Osteoblast (primary cell): ENCODE measurements at regions not wholly inside any gene's neighbourhood (a gene's known extent, or its start where the extent isn't known, plus 50 kb on each side); places are given as distances from the start of the nearest gene placed in this dataset.

Experiments used
- DNase-seq: peaks from one replicate; pipeline ENCODE4 v3.0.0; 2011; ENCODE audit warnings: low spot score, mixed read lengths; ENCODE audit not compliant: insufficient read length; ENCODE audit errors: missing footprints
- H2AFZ ChIP-seq: 2 replicates; pipeline ENCODE4 v1.6.0; 2011; ENCODE audit warnings: mild to moderate bottlenecking, low read length
- H3K27ac ChIP-seq: 2 replicates; pipeline ENCODE4 v1.5.1; 2011; ENCODE audit warnings: mild to moderate bottlenecking, low read depth, low read length, moderate library complexity
- H3K27me3 ChIP-seq: 2 replicates; pipeline ENCODE4 v1.6.0; 2012; ENCODE audit warnings: mild to moderate bottlenecking, control low read depth, inconsistent platforms, low read length, moderate library complexity; ENCODE audit not compliant: insufficient read depth
- H3K36me3 ChIP-seq: 2 replicates; pipeline ENCODE4 v1.5.1; 2011; ENCODE audit warnings: mild to moderate bottlenecking, low read length, control low read depth, moderate library complexity; ENCODE audit not compliant: insufficient read depth
- H3K4me1 ChIP-seq: 2 replicates; pipeline ENCODE4 v1.5.1; 2011; ENCODE audit warnings: mild to moderate bottlenecking, low read length, control low read depth, moderate library complexity; ENCODE audit not compliant: insufficient read depth
- H3K4me2 ChIP-seq: 2 replicates; pipeline ENCODE4 v1.6.0; 2011; ENCODE audit warnings: mild to moderate bottlenecking, low read length; ENCODE audit not compliant: insufficient read depth
- H3K4me3 ChIP-seq: fragments of 200-600 bp; sonication (generic); 3 replicates; pipeline ENCODE4 v1.5.1; 2012; ENCODE audit warnings: mild to moderate bottlenecking, low read length, inconsistent platforms; ENCODE audit not compliant: insufficient read depth
- H3K79me2 ChIP-seq: 2 replicates; pipeline ENCODE4 v1.6.0; 2012; ENCODE audit warnings: mild to moderate bottlenecking, low read length, control low read depth, inconsistent platforms; ENCODE audit not compliant: insufficient read depth
- H3K9me3 ChIP-seq: 2 replicates; pipeline ENCODE4 v1.5.1; 2011; ENCODE audit warnings: low read depth, low read length, control low read depth
- H4K20me1 ChIP-seq: 2 replicates; pipeline ENCODE4 v1.6.0; 2012; ENCODE audit warnings: mild to moderate bottlenecking, low read length, control low read depth; ENCODE audit not compliant: insufficient read depth
- CTCF ChIP-seq: IDR thresholded peaks from 2 replicates; pipeline ENCODE4 v1.5.1; 2011; ENCODE audit warnings: mild to moderate bottlenecking, low read depth, low read length, moderate library complexity; ENCODE audit errors: extremely low read depth

GRCh38 chr18:40751186-40751585 is 1203.8 kb upstream of the PIK3C3 start:
- TF ChIP-seq CTCF, result no peak
- Histone ChIP-seq H3K9me3 (no peaks in the 10 kb centered on the region), H2AFZ (no peak overlapping the region), H3K4me3 (no peak overlapping the region), H4K20me1 (no peaks in the 10 kb centered on the region), H3K27me3 (no peaks in the 10 kb centered on the region), H3K4me2 (no peak overlapping the region), H3K4me1 (no peaks in the 10 kb centered on the region), H3K36me3 (no peaks in the 10 kb centered on the region), H3K79me2 (no peaks in the 10 kb centered on the region), H3K27ac (no peak overlapping the region)
- DNase-seq, result no peak

GRCh38 chr18:40739029-40739428 is 1216.0 kb upstream of the PIK3C3 start:
- Histone ChIP-seq H3K4me2 (no peak overlapping the region), H3K27ac (no peak overlapping the region), H3K27me3 (no peaks in the 10 kb centered on the region), H2AFZ (no peak overlapping the region), H3K4me1 (no peaks in the 10 kb centered on the region), H3K9me3 (no peaks in the 10 kb centered on the region), H3K79me2 (no peaks in the 10 kb centered on the region), H3K36me3 (no peaks in the 10 kb centered on the region), H3K4me3 (no peak overlapping the region), H4K20me1 (no peaks in the 10 kb centered on the region)
- no peak for TF ChIP-seq CTCF
- DNase-seq, result no peak

- Histone ChIP-seq H3K27me3 (no peaks in the 10 kb centered on the region), H3K4me3 (no peak overlapping the region), H3K4me1 (no peaks in the 10 kb centered on the region), H3K4me2 (no peak overlapping the region), H4K20me1 (no peaks in the 10 kb centered on the region), H3K27ac (no peak overlapping the region), H2AFZ (no peak overlapping the region), H3K79me2 (no peaks in the 10 kb centered on the region), H3K9me3 (no peaks in the 10 kb centered on the region), H3K36me3 (no peaks in the 10 kb centered on the region)
- no peak for TF ChIP-seq CTCF
- DNase-seq, result no peak
These were observed 1216.6 kb upstream of the PIK3C3 start for GRCh38 chr18:40738321-40738880.

- Histone ChIP-seq H3K27ac (no peak overlapping the region), H3K79me2 (no peaks in the 10 kb centered on the region), H3K4me2 (no peak overlapping the region), H3K36me3 (no peaks in the 10 kb centered on the region), H3K9me3 (no peaks in the 10 kb centered on the region), H3K27me3 (no peaks in the 10 kb centered on the region), H3K4me1 (no peaks in the 10 kb centered on the region), H2AFZ (no peak overlapping the region), H3K4me3 (no peak overlapping the region), H4K20me1 (no peaks in the 10 kb centered on the region)
- TF ChIP-seq CTCF, result no peak
- DNase-seq, result no peak
These were observed 1246.3 kb upstream of the PIK3C3 start for GRCh38 chr18:40708726-40709125.
